ENCODE measurements at regions not wholly inside any gene's neighbourhood (a gene's known extent, or its start where the extent isn't known, plus 50 kb on each side); places are given as distances from the start of the nearest gene placed in this dataset.

DNA sequence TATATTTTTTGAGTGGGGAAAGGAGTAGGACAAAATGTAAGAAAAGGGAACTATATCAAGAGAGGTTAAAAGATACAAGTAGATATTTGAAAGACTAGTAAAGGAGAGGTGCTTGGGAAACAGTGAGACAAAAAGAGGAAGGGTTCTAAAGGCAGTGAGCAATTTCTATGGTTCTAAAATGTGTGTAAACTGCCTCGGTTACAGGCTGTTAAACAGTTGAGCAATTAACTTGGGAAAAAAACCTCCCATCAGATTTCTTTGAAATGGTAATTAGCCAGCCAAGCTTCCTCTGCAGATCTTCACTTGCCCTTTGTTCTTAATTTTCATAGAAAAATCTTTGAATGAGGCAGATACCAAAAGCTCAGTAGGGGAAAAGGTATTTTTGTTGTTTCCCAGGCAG, 238.7 kb upstream of the KCNH7 start:
- no peak for TF ChIP-seq POLR2A (IDR thresholded peaks at IDR 0.05)
- TF ChIP-seq, protein P1, sequence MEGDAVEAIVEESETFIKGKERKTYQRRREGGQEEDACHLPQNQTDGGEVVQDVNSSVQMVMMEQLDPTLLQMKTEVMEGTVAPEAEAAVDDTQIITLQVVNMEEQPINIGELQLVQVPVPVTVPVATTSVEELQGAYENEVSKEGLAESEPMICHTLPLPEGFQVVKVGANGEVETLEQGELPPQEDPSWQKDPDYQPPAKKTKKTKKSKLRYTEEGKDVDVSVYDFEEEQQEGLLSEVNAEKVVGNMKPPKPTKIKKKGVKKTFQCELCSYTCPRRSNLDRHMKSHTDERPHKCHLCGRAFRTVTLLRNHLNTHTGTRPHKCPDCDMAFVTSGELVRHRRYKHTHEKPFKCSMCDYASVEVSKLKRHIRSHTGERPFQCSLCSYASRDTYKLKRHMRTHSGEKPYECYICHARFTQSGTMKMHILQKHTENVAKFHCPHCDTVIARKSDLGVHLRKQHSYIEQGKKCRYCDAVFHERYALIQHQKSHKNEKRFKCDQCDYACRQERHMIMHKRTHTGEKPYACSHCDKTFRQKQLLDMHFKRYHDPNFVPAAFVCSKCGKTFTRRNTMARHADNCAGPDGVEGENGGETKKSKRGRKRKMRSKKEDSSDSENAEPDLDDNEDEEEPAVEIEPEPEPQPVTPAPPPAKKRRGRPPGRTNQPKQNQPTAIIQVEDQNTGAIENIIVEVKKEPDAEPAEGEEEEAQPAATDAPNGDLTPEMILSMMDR (IDR thresholded peaks at IDR 0.05): no peak
